OCI-LY7 (cell line): ENCODE measurements at regions not wholly inside any gene's neighbourhood (a gene's known extent, or its start where the extent isn't known, plus 50 kb on each side); places are given as distances from the start of the nearest gene placed in this dataset.
"Not testable (repeated sequence)": the region's sequence is repeated elsewhere in the genome, so short reads cannot be mapped to it uniquely, and the experiment has no call there.

ENCODE experiments used
- BruUV-seq: library from RNA; stranded (reverse); fragments of 400-500 nt; replicated peaks from 2 replicates; lab custom pipeline; 2021; lab: Mats Ljungman, UMichigan
- CTCF ChIA-PET: fragments of 300-600 bp; sonication (Branson Sonifier 250); formaldehyde crosslinking; loops from one replicate; lab custom pipeline; 2022; ENCODE audit warnings: antibody characterized with exemption; ENCODE audit not compliant: unreplicated experiment; lab: Charles Lee
- POLR2A ChIA-PET: fragments of 300-600 bp; sonication (Branson Sonifier 250); formaldehyde crosslinking; loops from one replicate; lab custom pipeline; 2022; ENCODE audit warnings: antibody characterized with exemption; lab: Charles Lee
- DNase-seq: peaks from one replicate; pipeline ENCODE4 v3.0.0-alpha.2; 2015; ENCODE audit warnings: low spot score
- H2AFZ ChIP-seq: fragments of 200-600 bp; sonication (generic), shearing (Covaris generic); 2 replicates; pipeline ENCODE4 v1.6.1; 2014; ENCODE audit warnings: mild to moderate bottlenecking, antibody characterized with exemption, low read length, moderate library complexity
- H3K27ac ChIP-seq: fragments of 200-600 bp; sonication (generic); 2 replicates; pipeline ENCODE4 v1.5.1; 2014; ENCODE audit warnings: mixed run types, low read depth, mild to moderate bottlenecking, moderate library complexity, low read length, inconsistent platforms; ENCODE audit not compliant: poor library complexity, severe bottlenecking
- H3K36me3 ChIP-seq: fragments of 200-600 bp; sonication (generic); 2 replicates; pipeline ENCODE4 v1.6.1; 2014; ENCODE audit warnings: mild to moderate bottlenecking, antibody characterized with exemption, low read length, moderate library complexity, mixed read lengths; ENCODE audit not compliant: insufficient read depth
- H3K4me1 ChIP-seq: fragments of 200-600 bp; sonication (generic); 2 replicates; pipeline ENCODE4 v1.5.1; 2014; ENCODE audit warnings: mild to moderate bottlenecking, low read length; ENCODE audit not compliant: insufficient read depth, poor library complexity, severe bottlenecking
- H3K4me2 ChIP-seq: fragments of 200-600 bp; sonication (generic); 2 replicates; pipeline ENCODE4 v1.6.1; 2014; ENCODE audit warnings: mild to moderate bottlenecking, low read length
- H3K4me3 ChIP-seq: fragments of 200-600 bp; sonication (generic); 2 replicates; pipeline ENCODE4 v1.5.1; 2014; ENCODE audit warnings: mild to moderate bottlenecking, low read depth, low read length; ENCODE audit not compliant: poor library complexity, severe bottlenecking
- H3K79me2 ChIP-seq: fragments of 200-600 bp; sonication (generic); 2 replicates; pipeline ENCODE4 v1.6.1; 2016; ENCODE audit warnings: low read depth, mild to moderate bottlenecking, low read length, moderate library complexity, mixed read lengths; ENCODE audit not compliant: insufficient read depth
- H3K9me2 ChIP-seq: fragments of 200-600 bp; sonication (generic); 2 replicates; pipeline ENCODE4 v1.6.1; 2016; ENCODE audit warnings: mild to moderate bottlenecking, low read length, mixed read lengths; ENCODE audit not compliant: insufficient read depth
- H3K9me3 ChIP-seq: fragments of 200-600 bp; sonication (generic); 2 replicates; pipeline ENCODE4 v1.6.1; 2014; ENCODE audit warnings: mild to moderate bottlenecking, mixed run types, low read length, mixed read lengths
- H4K20me1 ChIP-seq: fragments of 200-600 bp; sonication (generic); 2 replicates; pipeline ENCODE4 v1.6.1; 2014; ENCODE audit warnings: mild to moderate bottlenecking, antibody characterized with exemption, low read length, moderate library complexity, mixed read lengths; ENCODE audit not compliant: insufficient read depth
- CTCF ChIP-seq: fragments of 200-600 bp; sonication (generic); conservative IDR thresholded peaks from 2 replicates; pipeline ENCODE4 v1.5.1; 2014; ENCODE audit warnings: mild to moderate bottlenecking, antibody characterized with exemption, low read length, moderate library complexity, mixed read lengths
- EZH2phosphoT487 ChIP-seq: fragments of 200-600 bp; sonication (generic); IDR thresholded peaks from 2 replicates; pipeline ENCODE4 v1.6.1; 2018; ENCODE audit warnings: low read depth, borderline replicate concordance, mild to moderate bottlenecking, mixed run types, antibody characterized with exemption, low read length, moderate library complexity, mixed read lengths
- intact Hi-C: fragments of 100-400 bp; cut with micrococcal nuclease; formaldehyde crosslinking; loops from one replicate; pipeline ENCODE4 v1.10.0; 2022; ENCODE audit not compliant: unreplicated experiment

- no peaks in the 10 kb centered on the region for H3K4me1 ChIP-seq
- H3K36me3 ChIP-seq, result no peaks in the 10 kb centered on the region
- H3K79me2 ChIP-seq, result no peaks in the 10 kb centered on the region
- no peak overlapping the region for H3K27ac ChIP-seq
- H3K9me2 ChIP-seq, result no peaks in the 10 kb centered on the region
- no peak overlapping the region for H3K4me2 ChIP-seq
- DNase-seq, result no peak
- no peaks in the 10 kb centered on the region for H4K20me1 ChIP-seq
- no peaks in the 10 kb centered on the region for H3K9me3 ChIP-seq
- no peak overlapping the region for H2AFZ ChIP-seq
- TF ChIP-seq CTCF (no peak), EZH2phosphoT487 (no peak)
- ChIA-PET POLR2A (no interaction called here), CTCF (no interaction called here)
- intact Hi-C loops, result no loop called here
- no peak overlapping the region for H3K4me3 ChIP-seq
- no TSS peak for BruUV-seq
These were observed 119.1 kb downstream of the PCDH10 start for GRCh38 chr4:133268205-133268604.

GRCh38 chr4:133267506-133267905, 118.4 kb downstream of the PCDH10 start:
- H3K4me1 ChIP-seq, intact Hi-C loops, CTCF ChIA-PET, H3K36me3 ChIP-seq, H3K9me2 ChIP-seq, H4K20me1 ChIP-seq, BruUV-seq, H3K9me3 ChIP-seq, DNase-seq, H3K4me3 ChIP-seq, H2AFZ ChIP-seq, H3K27ac ChIP-seq, H3K79me2 ChIP-seq, H3K4me2 ChIP-seq: not testable (repeated sequence)
- POLR2A ChIA-PET, result interaction anchor here (0.6 kb wide), 1 partner anchor 10 kb away, joined by 3 read pairs; no protein-coding TSS in a partner anchor

- H2AFZ ChIP-seq, H3K9me3 ChIP-seq, H4K20me1 ChIP-seq, H3K4me1 ChIP-seq, H3K36me3 ChIP-seq, BruUV-seq, H3K4me2 ChIP-seq, CTCF ChIA-PET, H3K4me3 ChIP-seq, intact Hi-C loops, H3K79me2 ChIP-seq, H3K9me2 ChIP-seq, DNase-seq, H3K27ac ChIP-seq: not testable (repeated sequence)
- POLR2A ChIA-PET, result interaction anchor here (0.6 kb wide), 1 partner anchor 10 kb away, joined by 3 read pairs; no protein-coding TSS in a partner anchor
These were observed 117.9 kb downstream of the PCDH10 start for GRCh38 chr4:133266966-133267365.

- H3K4me3 ChIP-seq, H3K9me2 ChIP-seq, H4K20me1 ChIP-seq, H3K9me3 ChIP-seq, H3K36me3 ChIP-seq, H3K4me1 ChIP-seq, H3K79me2 ChIP-seq, intact Hi-C loops, H3K27ac ChIP-seq, DNase-seq, CTCF ChIA-PET, POLR2A ChIA-PET, BruUV-seq, H3K4me2 ChIP-seq, H2AFZ ChIP-seq: not testable (repeated sequence)
These were observed 115.2 kb downstream of the PCDH10 start for GRCh38 chr4:133264251-133264650.
